GM12872 (cell line): ENCODE measurements at regions not wholly inside any gene's neighbourhood (a gene's known extent, or its start where the extent isn't known, plus 50 kb on each side); places are given as distances from the start of the nearest gene placed in this dataset.

Experiments used
- TF ChIP-seq, protein P1 (sequence below): IDR thresholded peaks from 3 replicates; pipeline ENCODE4 v1.5.1; 2011; ENCODE audit warnings: low read depth, mild to moderate bottlenecking, low read length, moderate library complexity; ENCODE audit not compliant: insufficient read depth

DNA sequence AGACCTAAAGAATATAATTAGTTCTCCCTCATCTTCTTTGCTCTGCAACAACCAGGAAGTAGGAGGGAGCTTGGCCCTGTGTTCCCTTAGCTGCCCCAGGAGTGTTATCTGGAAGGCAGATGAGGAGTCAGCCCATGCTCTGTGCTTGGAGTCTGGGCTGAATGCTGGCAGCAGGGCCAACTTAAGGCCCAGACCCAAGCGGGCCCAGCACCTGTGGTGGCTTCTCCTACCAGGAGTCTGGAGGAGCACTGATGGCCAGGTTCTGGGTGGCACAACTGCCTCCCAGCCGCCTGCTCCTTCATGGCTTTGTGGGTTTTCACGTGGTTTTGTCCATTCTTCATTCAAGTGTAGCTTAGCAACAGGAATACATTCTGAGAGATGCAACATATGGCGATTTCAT is 1910.7 kb upstream of the LRRTM1 start:
- TF ChIP-seq, protein P1, sequence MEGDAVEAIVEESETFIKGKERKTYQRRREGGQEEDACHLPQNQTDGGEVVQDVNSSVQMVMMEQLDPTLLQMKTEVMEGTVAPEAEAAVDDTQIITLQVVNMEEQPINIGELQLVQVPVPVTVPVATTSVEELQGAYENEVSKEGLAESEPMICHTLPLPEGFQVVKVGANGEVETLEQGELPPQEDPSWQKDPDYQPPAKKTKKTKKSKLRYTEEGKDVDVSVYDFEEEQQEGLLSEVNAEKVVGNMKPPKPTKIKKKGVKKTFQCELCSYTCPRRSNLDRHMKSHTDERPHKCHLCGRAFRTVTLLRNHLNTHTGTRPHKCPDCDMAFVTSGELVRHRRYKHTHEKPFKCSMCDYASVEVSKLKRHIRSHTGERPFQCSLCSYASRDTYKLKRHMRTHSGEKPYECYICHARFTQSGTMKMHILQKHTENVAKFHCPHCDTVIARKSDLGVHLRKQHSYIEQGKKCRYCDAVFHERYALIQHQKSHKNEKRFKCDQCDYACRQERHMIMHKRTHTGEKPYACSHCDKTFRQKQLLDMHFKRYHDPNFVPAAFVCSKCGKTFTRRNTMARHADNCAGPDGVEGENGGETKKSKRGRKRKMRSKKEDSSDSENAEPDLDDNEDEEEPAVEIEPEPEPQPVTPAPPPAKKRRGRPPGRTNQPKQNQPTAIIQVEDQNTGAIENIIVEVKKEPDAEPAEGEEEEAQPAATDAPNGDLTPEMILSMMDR: no peak

DNA sequence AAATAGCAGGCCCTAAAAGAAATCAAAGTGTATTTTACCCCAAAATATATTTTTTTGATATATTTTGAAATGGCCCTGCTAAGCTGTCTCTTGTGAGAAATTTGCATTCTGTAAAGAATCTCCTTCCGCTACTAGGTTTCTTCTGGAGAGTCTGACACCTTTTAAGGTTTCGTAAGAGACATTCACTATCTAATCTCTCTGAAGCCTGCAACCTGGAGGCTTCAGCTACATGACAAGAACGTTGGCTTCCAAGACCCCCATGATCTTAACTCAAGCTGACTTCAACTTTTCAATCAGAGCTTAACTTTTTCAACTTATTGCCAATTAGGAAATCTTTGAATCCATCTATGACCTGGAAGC is 1894.9 kb upstream of the LRRTM1 start:
- TF ChIP-seq, protein P1: no peak

DNA sequence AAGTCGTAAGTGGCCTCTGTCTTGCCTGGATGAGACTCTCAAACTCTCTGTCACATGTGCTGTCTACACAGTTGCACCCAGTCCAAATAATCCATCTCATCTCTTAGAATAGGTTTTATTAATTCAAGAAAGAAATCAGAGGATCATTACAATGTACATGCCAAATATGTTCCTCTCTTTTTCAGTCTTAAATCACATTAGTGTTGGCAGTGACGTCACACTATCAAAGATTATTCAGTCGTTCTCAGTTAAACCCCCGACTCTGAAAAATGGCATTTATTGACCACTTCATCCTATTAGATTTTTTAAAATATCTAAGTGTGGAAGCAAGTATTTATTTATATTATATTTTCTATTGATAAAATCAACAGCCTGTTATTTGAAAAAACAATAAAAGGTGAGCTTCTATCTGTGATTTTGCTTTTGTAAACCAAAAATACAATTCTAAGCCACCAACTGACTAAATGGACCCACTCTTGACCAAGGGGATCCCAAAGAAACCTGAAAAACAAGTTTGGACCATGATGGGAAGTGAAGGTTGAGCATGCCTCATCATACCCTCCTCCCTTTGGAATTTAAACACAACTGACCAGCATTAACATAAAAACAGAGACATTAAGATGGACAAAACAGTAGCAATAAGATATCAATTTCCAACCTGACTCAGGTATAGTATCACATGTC is 1894.4 kb upstream of the LRRTM1 start:
- TF ChIP-seq, protein P1: no peak

DNA sequence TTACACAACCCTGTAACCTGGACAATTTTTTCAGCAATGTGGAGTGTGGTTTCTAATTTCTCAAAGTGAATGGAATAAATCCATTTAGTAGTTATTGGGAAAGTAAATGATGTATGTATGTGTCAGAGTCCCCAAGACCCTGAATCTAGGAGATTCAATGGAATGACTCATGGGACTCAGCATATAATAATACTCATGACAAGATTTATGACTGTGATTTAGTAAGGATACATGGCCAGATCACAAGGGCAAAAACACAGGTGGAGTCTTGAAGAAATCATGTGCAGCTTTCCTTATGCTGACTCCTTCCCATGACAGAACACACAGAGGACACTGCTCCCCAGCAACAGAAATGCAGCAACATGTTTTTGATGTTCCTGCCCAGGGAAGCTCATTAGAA is 1877.7 kb upstream of the LRRTM1 start:
- TF ChIP-seq, protein P1: no peak

DNA sequence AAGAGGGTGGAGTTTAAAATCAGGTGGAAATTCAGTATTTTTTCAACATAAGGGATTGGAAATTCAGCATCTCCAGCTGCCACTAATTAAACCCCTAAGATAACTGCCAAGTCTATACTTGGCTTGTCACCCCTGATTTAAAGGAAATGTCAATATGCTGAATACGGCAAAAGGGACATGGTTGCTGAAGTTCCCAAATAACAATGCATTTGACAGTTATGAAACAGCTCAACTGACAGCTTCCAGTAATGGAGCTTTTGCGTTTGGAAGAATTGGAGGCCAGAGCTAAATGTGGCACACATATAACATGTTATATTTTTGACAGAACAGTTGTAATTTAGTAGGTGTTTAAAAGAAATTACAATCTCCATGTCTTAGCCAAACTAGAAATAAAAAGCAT is 1867.9 kb upstream of the LRRTM1 start:
- TF ChIP-seq, protein P1: no peak

DNA sequence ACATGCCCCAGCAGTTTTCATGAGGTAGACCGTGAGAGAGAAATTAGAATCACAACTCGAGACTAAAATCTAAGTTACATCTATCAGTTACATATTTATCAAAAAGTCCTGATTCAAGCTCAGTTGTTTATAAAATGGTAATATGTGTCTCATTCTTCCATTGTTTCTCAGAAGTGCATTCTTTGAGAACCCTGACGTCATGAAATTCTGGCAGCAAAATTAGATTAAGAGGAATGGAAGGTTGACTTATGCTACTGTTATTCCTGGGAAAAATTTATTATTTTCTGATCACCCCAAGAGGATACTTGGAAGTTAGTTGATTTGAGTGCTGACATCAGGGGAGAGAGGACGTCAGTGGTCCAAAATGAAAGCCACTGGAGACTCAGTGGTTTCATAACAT is 1864.8 kb upstream of the LRRTM1 start:
- TF ChIP-seq, protein P1: no peak

DNA sequence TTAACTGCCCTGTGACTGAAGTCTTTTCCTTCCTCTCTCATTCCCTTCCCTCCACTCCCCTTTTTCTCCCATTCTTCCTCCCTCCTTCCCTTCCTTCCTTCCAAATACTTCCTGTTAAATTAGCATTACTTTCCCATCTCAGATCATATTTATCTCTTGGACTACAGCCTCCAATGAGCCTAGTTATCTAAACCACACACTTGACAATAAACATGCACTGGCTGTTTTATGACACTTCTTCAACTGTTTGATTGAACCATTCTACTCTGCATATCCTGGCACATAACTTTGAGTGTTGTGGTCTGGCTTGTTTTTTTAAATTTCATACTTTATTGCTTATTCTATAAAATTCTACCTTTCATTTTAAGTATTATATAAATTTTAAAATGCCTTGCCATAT is 1860.8 kb upstream of the LRRTM1 start:
- TF ChIP-seq, protein P1: no peak
